Fibroblast of lung (primary cell): ENCODE measurements at regions not wholly inside any gene's neighbourhood (a gene's known extent, or its start where the extent isn't known, plus 50 kb on each side); places are given as distances from the start of the nearest gene placed in this dataset.

Experiments
- DNase-seq, 2 donors: peaks; one replicate each; pipeline versions ENCODE4 v3.0.0 to v3.0.0-alpha.2; 2010; ENCODE audit warnings: low read depth in 2 of 2
- H2AFZ ChIP-seq: 2 replicates; pipeline ENCODE4 v1.5.1; 2012; ENCODE audit warnings: low read length, control low read depth, inconsistent platforms
- H3K27ac ChIP-seq: 2 replicates; pipeline ENCODE4 v1.5.1; 2011; ENCODE audit warnings: low read length, control low read depth; ENCODE audit not compliant: insufficient read depth
- H3K27me3 ChIP-seq: 2 replicates; pipeline ENCODE4 v1.5.1; 2011; ENCODE audit warnings: mild to moderate bottlenecking, low read length; ENCODE audit not compliant: control insufficient read depth, insufficient read depth
- H3K36me3 ChIP-seq: 2 replicates; pipeline ENCODE4 v1.5.1; 2011; ENCODE audit warnings: low read length; ENCODE audit not compliant: control insufficient read depth, insufficient read depth
- H3K4me1 ChIP-seq: 2 replicates; pipeline ENCODE4 v1.5.1; 2011; ENCODE audit warnings: low read length; ENCODE audit not compliant: control insufficient read depth, insufficient read depth; ENCODE audit errors: extremely low read depth
- H3K4me2 ChIP-seq: 2 replicates; pipeline ENCODE4 v1.5.1; 2011; ENCODE audit warnings: low read length, control low read depth; ENCODE audit not compliant: insufficient read depth; ENCODE audit errors: extremely low read depth
- H3K4me3 ChIP-seq, 4 experiments: fragments of 200-600 bp in 1 of 4; sonication (generic) in 1 of 4; replicated peaks in 1 of 4; 2 replicates each; pipeline ENCODE4 v1.5.1; 2011 to 2016; ENCODE audit warnings: low read length in 4 of 4, low read depth in 3 of 4, mild to moderate bottlenecking in 3 of 4, control low read depth in 2 of 4, inconsistent platforms in 1 of 4, mixed read lengths in 1 of 4; ENCODE audit not compliant: insufficient read depth in 1 of 4; ENCODE audit errors: control extremely low read depth in 1 of 4
- H3K79me2 ChIP-seq: 2 replicates; pipeline ENCODE4 v1.5.1; 2012; ENCODE audit warnings: mild to moderate bottlenecking, low read length, inconsistent platforms; ENCODE audit not compliant: control insufficient read depth, insufficient read depth
- H3K9ac ChIP-seq: 2 replicates; pipeline ENCODE4 v1.5.1; 2011; ENCODE audit warnings: mild to moderate bottlenecking, low read length, control low read depth; ENCODE audit not compliant: insufficient read depth
- H3K9me3 ChIP-seq: 2 replicates; pipeline ENCODE4 v1.5.1; 2012; ENCODE audit warnings: low read depth, low read length; ENCODE audit not compliant: control insufficient read depth, insufficient read depth
- H4K20me1 ChIP-seq: 2 replicates; pipeline ENCODE4 v1.5.1; 2011; ENCODE audit warnings: low read length; ENCODE audit not compliant: control insufficient read depth, insufficient read depth; ENCODE audit errors: extremely low read depth
- CTCF ChIP-seq, 2 donors: IDR thresholded peaks in 1 of 2; conservative IDR thresholded peaks in 1 of 2; 1 replicate in 1 of 2; 2 replicates in 1 of 2; pipeline ENCODE4 v1.5.1; 2011 to 2012; ENCODE audit warnings: low read length in 2 of 2, control low read depth in 1 of 2, inconsistent platforms in 1 of 2, low read depth in 1 of 2, mild to moderate bottlenecking in 1 of 2
- EZH2 ChIP-seq: IDR thresholded peaks from 2 replicates; pipeline ENCODE4 v1.5.1; 2012; ENCODE audit warnings: low read length, control low read depth, mild to moderate bottlenecking; ENCODE audit errors: missing control alignments

GRCh38 chr1:79629414-79629813 lies 622.9 kb upstream of the ADGRL4 start:
- Histone ChIP-seq H3K4me1 (no peaks in the 10 kb centered on the region), H3K9me3 (no peaks in the 10 kb centered on the region), H3K9ac (no peak overlapping the region), H4K20me1 (no peaks in the 10 kb centered on the region), H3K79me2 (no peaks in the 10 kb centered on the region), H3K4me3 (no peak overlapping the region), H2AFZ (no peak overlapping the region), H3K36me3 (no peaks in the 10 kb centered on the region), H3K4me2 (no peak overlapping the region), H3K27ac (no peak overlapping the region), H3K27me3 (no peaks in the 10 kb centered on the region)
- no peak for DNase-seq
- no peak for TF ChIP-seq EZH2
- TF ChIP-seq CTCF (conservative IDR thresholded peaks at IDR 0.05 in 1 of 2, IDR thresholded peaks at IDR 0.05 in 1 of 2; ENCODE audit: low read depth in 1 of 2, low read length in 2 of 2), result no peak

- Histone ChIP-seq H3K4me3 (no peak overlapping the region), H3K27ac (no peak overlapping the region), H3K9me3 (no peaks in the 10 kb centered on the region), H2AFZ (no peak overlapping the region), H3K4me2 (no peak overlapping the region), H3K4me1 (no peaks in the 10 kb centered on the region), H3K27me3 (no peaks in the 10 kb centered on the region), H4K20me1 (no peaks in the 10 kb centered on the region), H3K36me3 (no peaks in the 10 kb centered on the region), H3K79me2 (no peaks in the 10 kb centered on the region), H3K9ac (no peak overlapping the region)
- no peak for DNase-seq
- TF ChIP-seq CTCF (conservative IDR thresholded peaks at IDR 0.05 in 1 of 2, IDR thresholded peaks at IDR 0.05 in 1 of 2; ENCODE audit: low read depth in 1 of 2, low read length in 2 of 2) (peak; percentile 16 to 48), EZH2 (no peak)
These were observed 611.2 kb upstream of the ADGRL4 start for GRCh38 chr1:79617777-79618176.

GRCh38 chr1:79614762-79615161 lies 608.2 kb upstream of the ADGRL4 start:
- no peak overlapping the region for H3K27ac ChIP-seq
- H4K20me1 ChIP-seq, result no peaks in the 10 kb centered on the region
- H3K4me2 ChIP-seq, result no peak overlapping the region
- no peaks in the 10 kb centered on the region for H3K79me2 ChIP-seq
- no peak overlapping the region for H3K9ac ChIP-seq
- no peaks in the 10 kb centered on the region for H3K36me3 ChIP-seq
- TF ChIP-seq CTCF (conservative IDR thresholded peaks at IDR 0.05 in 1 of 2, IDR thresholded peaks at IDR 0.05 in 1 of 2; ENCODE audit: low read depth in 1 of 2, low read length in 2 of 2) (no peak), EZH2 (no peak)
- peak; percentile 10 to 27 for DNase-seq
- no peak overlapping the region for H3K4me3 ChIP-seq
- H3K4me1 ChIP-seq, result no peaks in the 10 kb centered on the region
- no peaks in the 10 kb centered on the region for H3K9me3 ChIP-seq
- H3K27me3 ChIP-seq, result no peaks in the 10 kb centered on the region
- no peak overlapping the region for H2AFZ ChIP-seq
